Endothelial cell of umbilical vein (primary cell): ENCODE measurements at regions not wholly inside any gene's neighbourhood (a gene's known extent, or its start where the extent isn't known, plus 50 kb on each side); places are given as distances from the start of the nearest gene placed in this dataset.

Experiments
- BruUV-seq: library from RNA; stranded (reverse); fragments of 400-500 nt; replicated peaks from 2 replicates; lab custom pipeline; 2021; lab: Mats Ljungman, UMichigan
- CTCF ChIA-PET: fragments of 300-600, 350-600 bp; sonication (Branson Sonifier 250); formaldehyde crosslinking; loops from one replicate; lab custom pipeline; 2021; ENCODE audit warnings: antibody characterized with exemption, inconsistent platforms; lab: Charles Lee
- POLR2A ChIA-PET: fragments of 300-600, 350-600 bp; sonication (Branson Sonifier 250); formaldehyde crosslinking; loops from one replicate; lab custom pipeline; 2021; ENCODE audit warnings: antibody characterized with exemption, inconsistent platforms; lab: Charles Lee
- DNase-seq: peaks from one replicate; pipeline ENCODE4 v3.0.0-alpha.2; 2011; ENCODE audit warnings: low read depth, low spot score
- FAIRE-seq: peaks from 2 replicates; lab custom pipeline; 2011; peaks lifted over from hg19 to GRCh38; lab: Jason Lieb, UNC
- H2AFZ ChIP-seq: 2 replicates; pipeline ENCODE4 v1.6.0; 2012; ENCODE audit warnings: low read depth, low read length, control low read depth, inconsistent platforms
- H3K27ac ChIP-seq: 2 replicates; pipeline ENCODE4 v1.5.1; 2011; ENCODE audit warnings: low read depth, mild to moderate bottlenecking, control low read depth, low read length, moderate library complexity; ENCODE audit not compliant: insufficient read depth
- H3K27me3 ChIP-seq, 2 experiments: 2 replicates each; pipeline versions ENCODE4 v1.6.0 to v1.6.1; 2011; ENCODE audit warnings: low read length in 2 of 2, mixed read lengths in 1 of 2; ENCODE audit not compliant: control insufficient read depth in 2 of 2, insufficient read depth in 2 of 2
- H3K36me3 ChIP-seq, 2 experiments: 2 replicates in 1 of 2; 3 replicates in 1 of 2; pipeline ENCODE4 v1.5.1; 2011; ENCODE audit warnings: low read length in 2 of 2, mild to moderate bottlenecking in 1 of 2, moderate library complexity in 1 of 2; ENCODE audit not compliant: control insufficient read depth in 2 of 2, insufficient read depth in 2 of 2; ENCODE audit errors: extremely low read depth in 1 of 2
- H3K4me1 ChIP-seq: 3 replicates; pipeline ENCODE4 v1.5.1; 2011; ENCODE audit warnings: mild to moderate bottlenecking, low read length; ENCODE audit not compliant: control insufficient read depth, insufficient read depth; ENCODE audit errors: extremely low read depth
- H3K4me2 ChIP-seq: 2 replicates; pipeline ENCODE4 v1.6.1; 2011; ENCODE audit warnings: low read length, control low read depth, mixed read lengths; ENCODE audit not compliant: insufficient read depth
- H3K4me3 ChIP-seq, 3 experiments: fragments of 200-600 bp in 1 of 3; sonication (generic), shearing (Covaris generic) in 1 of 3; replicated peaks in 1 of 3; 2 replicates each; pipeline ENCODE4 v1.5.1; 2011 to 2016; ENCODE audit warnings: control low read depth in 3 of 3, low read length in 3 of 3, mild to moderate bottlenecking in 2 of 3, inconsistent platforms in 1 of 3, low read depth in 1 of 3, moderate library complexity in 1 of 3; ENCODE audit not compliant: insufficient read depth in 1 of 3
- H3K79me2 ChIP-seq: 2 replicates; pipeline ENCODE4 v1.6.0; 2012; ENCODE audit warnings: low read length, inconsistent platforms; ENCODE audit not compliant: control insufficient read depth, insufficient read depth
- H3K9ac ChIP-seq: replicated peaks from 2 replicates; pipeline ENCODE3; 2011; ENCODE audit warnings: low read length, control low read depth; ENCODE audit not compliant: insufficient read depth; ENCODE audit errors: extremely low read depth
- H3K9me1 ChIP-seq: replicated peaks from 3 replicates; pipeline ENCODE4 v1.6.0; 2011; ENCODE audit warnings: mild to moderate bottlenecking, low read length; ENCODE audit not compliant: control insufficient read depth, insufficient read depth; ENCODE audit errors: extremely low read depth
- H3K9me3 ChIP-seq: replicated peaks from 2 replicates; pipeline ENCODE4 v1.5.1; 2012; ENCODE audit warnings: low read length, inconsistent platforms; ENCODE audit not compliant: control insufficient read depth, insufficient read depth
- H4K20me1 ChIP-seq: replicated peaks from 2 replicates; pipeline ENCODE3; 2011; ENCODE audit warnings: mild to moderate bottlenecking, low read length; ENCODE audit not compliant: control insufficient read depth, insufficient read depth; ENCODE audit errors: extremely low read depth
- EZH2 ChIP-seq: IDR thresholded peaks from 2 replicates; pipeline ENCODE4 v1.6.1; 2012; ENCODE audit warnings: borderline replicate concordance, low read depth, mild to moderate bottlenecking, moderate library complexity, low read length, inconsistent platforms; ENCODE audit not compliant: severe bottlenecking
- FOS ChIP-seq: IDR thresholded peaks from 2 replicates; pipeline ENCODE4 v1.6.1; 2011; ENCODE audit warnings: mild to moderate bottlenecking, low read length, moderate library complexity, borderline replicate concordance; ENCODE audit not compliant: insufficient read depth
- GATA2 ChIP-seq: IDR thresholded peaks from 2 replicates; pipeline ENCODE4 v1.7.0; 2011; ENCODE audit warnings: low read depth, mild to moderate bottlenecking, moderate library complexity, mixed read lengths, low read length; ENCODE audit not compliant: insufficient read length, insufficient read depth
- JUN ChIP-seq: IDR thresholded peaks from 2 replicates; pipeline ENCODE4 v1.6.1; 2011; ENCODE audit warnings: borderline replicate concordance, low read depth; ENCODE audit not compliant: insufficient read length, insufficient read depth
- MYC ChIP-seq: IDR thresholded peaks from one replicate; pipeline ENCODE4 v1.6.1; 2011; ENCODE audit warnings: mild to moderate bottlenecking, low read depth, low read length
- POLR2A ChIP-seq: IDR thresholded peaks from 2 replicates; pipeline ENCODE4 v1.6.1; 2012; ENCODE audit warnings: low read depth, mild to moderate bottlenecking, control low read depth, low read length
- POLR2AphosphoS5 ChIP-seq: IDR thresholded peaks from 2 replicates; pipeline ENCODE4 v1.6.1; 2012; ENCODE audit warnings: low read depth, mild to moderate bottlenecking, control low read depth, low read length, moderate library complexity; ENCODE audit not compliant: insufficient read depth
- dilution Hi-C: fragments of 300-500 bp; cut with MboI; formaldehyde crosslinking; loops from one replicate; pipeline ENCODE4 v1.15.0; 2019; ENCODE audit warnings: low sequenced_read_pairs; ENCODE audit not compliant: extremely low pct_ligation_motif_present
- intact Hi-C: fragments of 100-400 bp; cut with micrococcal nuclease; formaldehyde crosslinking; loops from one replicate; pipeline ENCODE4 v1.10.0; 2022
- TF ChIP-seq, protein P1 (sequence below): IDR thresholded peaks from 2 replicates; pipeline ENCODE4 v1.6.1; 2011; ENCODE audit not compliant: insufficient read depth, insufficient read length
- TF ChIP-seq, protein P2 (sequence below), 2 donors: IDR thresholded peaks; 1 replicate in 1 of 2; 2 replicates in 1 of 2; pipeline ENCODE4 v1.5.1; 2011; ENCODE audit warnings: low read length in 2 of 2, mild to moderate bottlenecking in 2 of 2, moderate library complexity in 2 of 2, control low read depth in 1 of 2, inconsistent platforms in 1 of 2, low read depth in 1 of 2; ENCODE audit not compliant: insufficient read depth in 1 of 2; ENCODE audit errors: extremely low read depth in 1 of 2

DNA sequence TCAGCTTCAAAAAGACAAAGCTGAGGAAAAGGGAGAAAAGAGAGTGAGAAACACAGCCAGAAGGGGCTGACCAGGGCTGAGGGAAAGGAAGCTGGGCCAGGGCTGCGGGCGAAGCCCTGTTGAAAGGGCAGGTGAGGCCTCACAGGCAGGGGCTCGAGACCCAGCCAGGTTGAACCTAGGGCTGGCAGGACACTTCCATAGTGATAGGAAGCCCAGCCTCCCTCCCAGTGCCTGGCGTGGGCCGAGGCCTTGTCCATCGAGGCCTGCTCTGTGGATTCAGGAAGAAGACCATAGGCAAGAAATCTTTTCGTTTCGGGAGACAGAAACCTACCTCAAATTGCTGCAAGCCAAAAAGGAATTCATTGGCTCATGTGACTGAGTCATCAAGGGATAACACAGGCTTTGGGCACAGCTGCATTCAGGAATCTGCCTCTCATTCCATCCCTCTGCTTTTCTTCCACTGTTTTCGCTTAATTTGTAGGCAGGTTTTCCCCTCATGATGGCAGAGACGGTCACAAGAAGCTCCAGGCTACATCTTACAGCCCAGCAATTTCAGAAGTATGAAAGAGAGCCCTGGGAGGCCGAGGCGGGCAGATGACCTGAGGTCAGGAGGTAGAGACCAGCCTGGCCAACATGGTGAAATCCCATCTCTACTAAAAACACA lies 311.1 kb upstream of the SULF2 start:
- Histone ChIP-seq H3K27ac (no peak overlapping the region), H3K27me3 (no peaks in the 10 kb centered on the region), H3K4me2 (no peak overlapping the region), H3K9me3 (no peaks in the 10 kb centered on the region), H3K9ac (no peak overlapping the region), H3K4me3 (no peak overlapping the region), H3K36me3 (no peaks in the 10 kb centered on the region), H3K4me1 (no peaks in the 10 kb centered on the region), H3K79me2 (no peaks in the 10 kb centered on the region), H2AFZ (no peak overlapping the region), H3K9me1 (no peaks in the 10 kb centered on the region), H4K20me1 (no peaks in the 10 kb centered on the region)
- no peak for DNase-seq
- intact Hi-C loops (no loop called here), dilution Hi-C loops (no loop called here)
- FAIRE-seq, result no peak
- BruUV-seq, result no TSS peak
- no peak for TF ChIP-seq JUN
- TF ChIP-seq, protein P1, sequence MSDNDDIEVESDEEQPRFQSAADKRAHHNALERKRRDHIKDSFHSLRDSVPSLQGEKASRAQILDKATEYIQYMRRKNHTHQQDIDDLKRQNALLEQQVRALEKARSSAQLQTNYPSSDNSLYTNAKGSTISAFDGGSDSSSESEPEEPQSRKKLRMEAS, result no peak
- ChIA-PET POLR2A (no interaction called here), CTCF (no interaction called here)

DNA sequence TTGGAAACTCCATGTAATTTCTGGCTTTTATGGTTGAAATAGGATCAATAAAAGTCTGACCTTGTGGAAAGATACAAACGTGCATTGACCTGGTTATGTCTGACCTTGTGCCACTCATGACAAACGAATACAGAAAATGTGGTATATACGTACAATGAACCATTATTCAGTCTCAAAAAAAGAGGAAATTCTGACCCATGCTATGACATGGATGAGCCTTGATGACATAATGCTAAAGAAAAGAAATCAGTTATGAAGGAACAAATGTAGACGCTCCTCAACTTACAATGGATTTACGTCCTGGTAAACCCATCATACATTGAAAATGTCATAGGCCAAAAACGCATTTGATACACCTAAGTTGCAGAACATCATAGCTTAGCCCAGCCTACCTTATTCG lies 309.7 kb upstream of the SULF2 start:
- H3K9me3 ChIP-seq, result no peaks in the 10 kb centered on the region
- DNase-seq, result no peak
- H3K36me3 ChIP-seq, result no peaks in the 10 kb centered on the region
- H3K4me2 ChIP-seq, result no peak overlapping the region
- no peak overlapping the region for H3K9ac ChIP-seq
- H3K4me1 ChIP-seq, result no peaks in the 10 kb centered on the region
- H3K27me3 ChIP-seq, result peaks cover 0 to 2% of the 10 kb centered on the region in 2 experiments
- H3K9me1 ChIP-seq, result no peaks in the 10 kb centered on the region
- no peak overlapping the region for H3K27ac ChIP-seq
- H3K4me3 ChIP-seq, result no peak overlapping the region
- H4K20me1 ChIP-seq, result no peaks in the 10 kb centered on the region
- BruUV-seq, result no TSS peak
- ChIA-PET POLR2A (no interaction called here), CTCF (no interaction called here)
- H3K79me2 ChIP-seq, result no peaks in the 10 kb centered on the region
- TF ChIP-seq, protein P1, result no peak
- TF ChIP-seq EZH2, result no peak
- TF ChIP-seq JUN, result no peak
- TF ChIP-seq MYC, result no peak
- no peak for TF ChIP-seq POLR2A
- TF ChIP-seq POLR2AphosphoS5, result no peak
- no peak for TF ChIP-seq FOS
- no peak for TF ChIP-seq GATA2
- TF ChIP-seq, protein P2, sequence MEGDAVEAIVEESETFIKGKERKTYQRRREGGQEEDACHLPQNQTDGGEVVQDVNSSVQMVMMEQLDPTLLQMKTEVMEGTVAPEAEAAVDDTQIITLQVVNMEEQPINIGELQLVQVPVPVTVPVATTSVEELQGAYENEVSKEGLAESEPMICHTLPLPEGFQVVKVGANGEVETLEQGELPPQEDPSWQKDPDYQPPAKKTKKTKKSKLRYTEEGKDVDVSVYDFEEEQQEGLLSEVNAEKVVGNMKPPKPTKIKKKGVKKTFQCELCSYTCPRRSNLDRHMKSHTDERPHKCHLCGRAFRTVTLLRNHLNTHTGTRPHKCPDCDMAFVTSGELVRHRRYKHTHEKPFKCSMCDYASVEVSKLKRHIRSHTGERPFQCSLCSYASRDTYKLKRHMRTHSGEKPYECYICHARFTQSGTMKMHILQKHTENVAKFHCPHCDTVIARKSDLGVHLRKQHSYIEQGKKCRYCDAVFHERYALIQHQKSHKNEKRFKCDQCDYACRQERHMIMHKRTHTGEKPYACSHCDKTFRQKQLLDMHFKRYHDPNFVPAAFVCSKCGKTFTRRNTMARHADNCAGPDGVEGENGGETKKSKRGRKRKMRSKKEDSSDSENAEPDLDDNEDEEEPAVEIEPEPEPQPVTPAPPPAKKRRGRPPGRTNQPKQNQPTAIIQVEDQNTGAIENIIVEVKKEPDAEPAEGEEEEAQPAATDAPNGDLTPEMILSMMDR (IDR thresholded peaks at IDR 0.05; ENCODE audit: extremely low read depth in 1 of 2, insufficient read depth in 1 of 2, low read depth in 1 of 2, low read length in 2 of 2), result no peak
- intact Hi-C loops, result no loop called here
- H2AFZ ChIP-seq, result no peak overlapping the region
- dilution Hi-C loops, result no loop called here
- FAIRE-seq, result no peak
